Stimulated activated CD8-positive, alpha-beta memory T cell treated with anti-CD3 and anti-CD28 coated beads, Interleukin-4, amount 100 ng/mL, for 24 hours (primary cell): ENCODE measurements at regions not wholly inside any gene's neighbourhood (a gene's known extent, or its start where the extent isn't known, plus 50 kb on each side); places are given as distances from the start of the nearest gene placed in this dataset.
A peak's percentile ranks its signal among the peaks of the same experiment; 100 is the strongest.
"Not testable (repeated sequence)": the region's sequence is repeated elsewhere in the genome, so short reads cannot be mapped to it uniquely, and the experiment has no call there.

ENCODE experiments used
- DNase-seq: peaks from one replicate; pipeline ENCODE4 v3.0.0-alpha.2; 2020; ENCODE audit warnings: low read depth

DNA sequence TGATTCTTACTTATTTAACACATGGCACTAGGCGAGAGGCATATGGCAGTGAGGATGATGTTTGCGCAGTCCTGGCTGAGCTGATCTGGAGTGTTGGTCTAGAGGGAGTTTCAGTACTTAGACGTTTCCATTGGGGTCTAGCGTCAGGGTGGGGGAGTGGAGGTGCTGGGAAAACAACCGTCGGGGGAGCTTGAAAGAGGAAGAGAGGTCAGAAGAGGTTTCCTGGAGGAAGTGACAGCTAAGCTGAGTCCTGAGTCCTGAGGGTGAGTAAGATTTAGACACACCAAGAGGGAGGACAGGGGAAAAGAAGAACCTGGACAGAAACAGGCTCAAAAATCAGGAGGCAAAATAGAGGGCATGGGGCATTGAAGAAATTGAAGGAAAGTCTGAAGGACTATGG is 81.4 kb downstream of the ALOX5AP start:
- DNase-seq: no peak

DNA sequence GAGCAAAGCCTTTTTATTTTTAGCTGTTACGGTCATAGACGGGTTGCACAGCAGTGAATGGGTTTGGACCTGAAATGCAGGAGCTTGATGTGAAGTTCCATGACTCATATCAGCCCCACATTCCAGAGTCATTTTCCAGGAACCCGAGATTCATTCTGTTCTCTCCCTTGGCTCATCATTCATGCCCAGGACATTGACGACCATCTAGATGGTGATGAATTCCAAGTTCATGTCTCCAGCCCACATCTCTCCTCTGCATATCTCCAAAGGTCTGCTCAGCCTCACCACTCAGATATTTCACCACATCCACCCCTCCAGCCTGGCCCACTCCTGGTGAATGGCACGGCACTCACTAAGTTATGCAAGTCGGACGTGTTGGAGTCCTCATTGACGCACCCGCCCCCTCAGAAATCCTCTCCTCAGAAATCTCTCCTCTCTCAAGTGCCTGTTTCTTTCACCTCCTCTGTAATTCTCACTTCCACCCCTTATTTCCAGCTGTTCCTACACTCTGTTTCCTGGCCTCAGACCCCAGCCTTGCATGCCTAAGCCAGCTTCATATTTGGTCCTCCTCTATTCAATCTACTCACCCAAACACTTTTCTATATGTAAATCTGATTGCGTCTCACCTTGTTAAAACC is 83.1 kb downstream of the ALOX5AP start:
- DNase-seq: no peak

DNA sequence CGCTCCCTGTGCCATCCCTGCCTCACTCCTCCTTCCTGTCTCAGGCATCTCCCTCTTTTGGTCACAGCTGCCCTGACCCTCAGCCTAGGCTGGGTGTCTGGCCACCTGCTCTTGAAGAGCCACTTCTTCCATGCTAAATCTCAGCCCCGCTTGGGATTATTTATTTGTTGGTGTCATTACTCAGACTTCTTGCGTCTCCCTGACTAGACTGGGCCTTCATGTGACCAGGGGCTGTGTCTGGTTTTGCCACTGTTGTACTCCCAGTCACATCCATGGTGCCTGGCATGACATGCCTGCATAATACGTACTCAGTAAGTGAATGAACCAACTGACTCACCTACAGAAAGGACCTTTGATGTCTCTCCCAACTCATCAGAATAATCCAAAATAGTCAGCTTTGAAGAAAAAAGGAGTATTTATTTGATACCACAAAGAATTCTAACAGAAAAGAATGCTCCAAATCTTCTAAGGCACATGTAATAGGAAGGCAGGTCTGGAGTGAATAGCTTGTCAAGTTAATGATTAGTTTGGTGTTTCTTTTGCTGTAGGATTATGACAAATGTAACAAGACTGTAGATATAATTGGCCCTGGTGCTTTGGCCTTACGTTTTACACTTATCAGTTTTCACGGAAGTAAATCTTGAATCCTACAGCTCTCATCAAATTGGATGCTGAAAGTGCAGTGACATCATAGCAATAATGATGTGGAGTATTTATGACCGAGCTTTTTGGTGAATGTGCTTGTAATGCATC is 84.0 kb downstream of the ALOX5AP start:
- no peak for DNase-seq

DNA sequence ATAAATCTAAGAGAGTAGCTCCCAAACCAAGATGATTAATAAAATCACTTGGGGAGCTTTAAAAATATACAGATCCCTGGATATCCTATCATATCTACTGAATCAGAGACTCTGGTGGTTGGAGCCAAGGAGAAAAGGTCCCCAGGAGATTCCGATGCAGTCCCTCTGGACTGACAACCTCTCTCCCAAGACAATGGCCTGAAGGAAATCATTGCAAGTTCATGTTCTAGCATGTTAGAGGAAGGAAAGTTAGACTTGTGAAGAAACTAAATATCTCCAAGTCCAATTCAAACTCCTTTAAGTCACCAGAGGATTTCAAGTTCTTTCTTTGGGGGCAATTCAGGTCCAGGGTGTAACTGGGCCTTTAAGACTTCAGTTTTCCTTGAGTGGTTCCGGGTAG is 84.7 kb upstream of the MEDAG start:
- DNase-seq: no peak

DNA sequence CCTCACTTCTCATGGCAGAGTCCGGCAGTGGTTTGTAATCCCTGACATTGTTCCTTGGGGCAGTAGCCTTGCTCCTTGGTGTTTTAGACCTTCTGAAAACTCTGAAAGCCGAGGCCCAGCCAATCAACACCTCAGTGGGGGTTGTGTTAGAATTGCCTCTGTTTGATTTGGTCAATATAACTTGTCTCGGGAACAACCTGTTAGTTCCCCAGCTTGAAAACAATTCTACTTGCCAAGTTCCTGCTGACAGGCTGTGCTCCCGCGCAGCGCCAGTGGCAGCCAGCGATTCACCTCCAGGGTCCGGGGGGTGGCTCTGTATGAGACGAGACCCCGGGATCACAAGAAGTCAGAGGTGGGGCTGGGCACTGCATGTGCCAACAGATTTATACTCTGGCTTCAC is 81.4 kb upstream of the MEDAG start:
- no peak for DNase-seq

DNA sequence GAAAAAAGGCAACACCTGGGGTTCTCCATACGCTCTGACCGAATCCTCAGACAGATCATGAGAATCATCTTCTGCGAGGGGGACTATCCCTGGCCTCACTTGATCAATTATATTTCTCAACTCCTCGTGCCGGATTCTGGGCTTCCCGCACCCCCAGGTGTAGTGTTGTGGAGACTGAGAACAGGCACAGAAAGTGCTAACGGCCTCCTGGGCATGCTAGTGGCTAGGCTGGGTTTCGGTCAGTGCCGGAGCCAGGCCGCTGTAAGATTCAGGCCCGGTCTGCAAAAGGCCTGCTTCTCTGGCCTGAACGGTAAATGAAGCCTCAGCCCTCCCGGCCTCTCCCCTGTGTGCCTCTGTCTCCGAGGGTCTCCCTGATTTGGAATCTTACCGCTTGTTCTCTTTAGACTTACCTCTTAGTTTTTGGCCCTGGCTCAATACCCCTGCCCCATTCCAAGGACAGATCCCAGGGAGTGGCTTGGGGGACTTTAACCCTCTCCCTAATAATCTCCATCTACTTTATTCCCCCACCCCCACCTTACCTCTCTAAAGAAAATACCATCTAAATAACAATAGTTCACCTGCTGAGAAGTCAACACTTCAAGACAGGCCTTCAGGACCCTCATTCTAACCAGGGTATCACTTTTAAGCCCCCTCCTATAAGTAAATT is 79.0 kb upstream of the MEDAG start:
- DNase-seq: no peak

DNA sequence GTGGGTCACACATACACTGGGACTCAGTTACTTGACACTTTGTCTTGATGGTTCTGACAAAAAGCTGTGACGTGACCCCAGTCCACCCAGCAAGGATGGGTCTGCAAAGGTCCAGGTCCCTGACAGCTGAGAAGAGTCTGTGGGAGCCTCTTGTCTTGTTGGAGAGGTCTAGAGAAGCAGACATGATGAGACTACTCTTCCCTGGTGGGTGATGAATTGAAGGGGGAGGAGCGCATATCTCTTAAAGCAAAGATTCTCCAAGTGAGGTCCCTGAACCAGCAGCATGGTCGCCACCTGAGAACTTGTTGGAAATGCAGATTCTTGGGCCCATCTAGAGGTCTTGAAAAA is 78.5 kb upstream of the MEDAG start:
- DNase-seq: no peak

DNA sequence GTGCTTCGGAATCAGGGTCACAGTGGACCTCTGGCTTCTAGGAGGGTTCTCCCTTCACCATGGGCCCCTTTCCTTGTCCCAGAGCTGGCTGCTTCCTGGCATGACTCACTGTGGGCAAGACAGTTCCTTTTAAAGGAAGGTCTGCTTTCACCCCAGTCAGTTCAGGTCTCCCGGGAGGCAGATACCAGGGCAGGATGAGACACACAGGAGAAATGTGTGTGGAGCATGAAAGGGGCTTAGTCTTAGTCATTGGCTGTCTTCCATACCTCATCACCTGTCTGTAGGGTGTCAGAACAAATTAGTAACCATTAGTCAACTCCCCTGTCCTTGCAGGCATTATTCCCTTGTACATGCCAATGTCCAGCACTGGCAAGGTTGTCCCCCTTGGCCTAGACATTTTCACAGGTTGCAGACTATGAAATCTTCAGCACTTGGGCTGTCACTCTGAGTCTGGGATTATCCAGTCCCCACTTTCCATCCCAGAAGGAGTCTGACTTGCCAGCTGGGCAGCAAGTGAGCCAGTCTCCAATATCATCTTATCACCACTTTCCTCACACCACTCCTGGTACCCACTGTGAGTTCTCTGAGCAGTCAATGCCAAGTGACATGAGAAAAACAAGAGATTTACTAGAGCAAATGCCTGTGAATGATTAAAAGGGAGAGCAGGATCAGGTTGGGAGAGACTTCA is 76.8 kb upstream of the MEDAG start:
- no peak for DNase-seq

DNA sequence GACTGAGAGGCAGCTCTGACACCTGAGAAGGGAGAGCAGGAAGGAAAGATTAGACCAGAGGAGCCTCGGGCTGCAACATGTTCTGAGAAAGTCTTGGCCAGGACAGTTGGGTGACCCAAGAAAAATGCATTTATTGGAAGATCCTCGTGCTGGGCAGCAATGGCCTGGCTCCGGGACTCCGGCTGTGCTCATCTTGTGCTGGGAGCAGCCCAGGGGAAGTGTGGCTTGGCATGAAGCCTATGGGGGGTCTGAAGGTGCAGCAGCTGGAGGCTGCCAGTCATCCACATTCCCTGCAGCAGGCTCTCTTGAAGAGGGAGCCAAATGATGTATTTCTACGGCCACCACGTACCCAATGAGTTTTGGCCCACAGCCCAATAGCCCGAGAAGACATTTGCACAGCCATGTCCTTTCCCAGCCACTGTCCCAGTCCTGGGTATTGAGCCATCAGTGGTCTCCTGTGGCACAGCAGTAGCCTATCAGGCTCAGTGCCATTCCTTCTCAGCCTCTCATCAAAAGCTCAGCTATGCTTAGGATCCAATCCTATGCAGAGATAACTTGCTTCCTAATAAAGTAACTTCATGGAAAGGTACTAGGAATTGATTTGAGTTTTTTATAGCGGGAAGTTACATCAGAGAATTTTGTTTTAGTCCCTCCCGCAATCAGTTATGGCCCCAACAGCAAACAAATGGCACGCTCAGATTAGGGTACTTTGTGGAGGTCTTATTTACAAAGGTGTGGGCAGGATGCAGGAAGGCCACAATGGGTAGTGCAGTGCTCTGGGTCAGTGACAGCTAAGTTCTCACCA is 76.0 kb upstream of the MEDAG start:
- DNase-seq: no peak

DNA sequence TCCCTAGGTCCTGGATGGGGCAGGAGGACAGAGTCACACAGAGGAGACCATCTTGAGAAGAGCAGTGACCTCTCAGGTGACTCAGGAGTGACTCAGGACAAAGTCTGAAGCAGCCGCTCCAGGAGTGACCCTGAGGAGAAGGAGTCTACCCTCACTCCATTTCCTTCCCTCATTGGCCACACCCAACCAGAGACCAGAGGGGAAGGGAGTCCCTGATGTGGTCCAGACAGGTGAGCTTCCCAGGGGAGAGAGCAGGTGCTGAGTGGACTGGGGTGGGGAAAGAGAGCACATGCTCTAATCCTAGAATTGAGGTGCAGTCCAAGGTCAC is 75.5 kb upstream of the MEDAG start:
- no peak for DNase-seq

DNA sequence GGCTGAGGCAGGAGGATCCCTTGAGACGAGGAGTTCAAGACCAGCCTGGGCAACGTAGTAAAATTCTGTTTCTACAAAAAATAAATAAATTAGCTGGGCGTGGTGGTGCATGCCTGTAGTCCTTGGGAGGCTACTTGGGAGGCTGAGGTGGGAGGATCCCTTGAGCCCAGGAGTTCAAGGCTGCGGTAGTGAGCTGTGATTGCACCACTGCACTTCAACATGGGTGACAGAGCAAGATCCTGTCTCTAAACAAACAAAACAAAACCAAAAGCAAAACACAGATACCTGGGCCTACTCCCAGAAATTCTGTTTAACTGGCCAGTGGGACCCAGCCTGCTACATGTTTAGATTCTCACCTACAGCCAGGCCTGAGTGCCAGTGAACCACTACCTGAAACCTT is 74.6 kb upstream of the MEDAG start:
- DNase-seq: no peak

DNA sequence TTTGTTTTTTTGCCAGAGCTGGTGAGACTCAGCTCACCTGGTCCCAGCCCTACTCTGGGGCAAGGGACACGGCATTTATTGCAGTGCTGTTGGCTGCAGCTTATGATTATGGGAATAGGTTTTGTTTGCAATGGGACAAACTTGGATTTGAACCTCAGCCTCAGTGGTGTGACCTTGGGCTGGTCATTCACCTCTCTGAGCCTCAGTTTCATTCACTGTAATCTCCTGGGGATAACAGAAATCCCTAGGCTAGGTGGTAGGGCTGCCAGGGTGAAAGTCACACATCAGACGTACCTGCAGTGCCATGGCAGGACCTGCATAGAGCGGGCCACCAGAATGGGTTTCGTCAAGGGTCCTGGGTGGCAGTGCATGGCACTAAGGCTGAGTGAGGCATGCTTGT is 73.7 kb upstream of the MEDAG start:
- DNase-seq: no peak

DNA sequence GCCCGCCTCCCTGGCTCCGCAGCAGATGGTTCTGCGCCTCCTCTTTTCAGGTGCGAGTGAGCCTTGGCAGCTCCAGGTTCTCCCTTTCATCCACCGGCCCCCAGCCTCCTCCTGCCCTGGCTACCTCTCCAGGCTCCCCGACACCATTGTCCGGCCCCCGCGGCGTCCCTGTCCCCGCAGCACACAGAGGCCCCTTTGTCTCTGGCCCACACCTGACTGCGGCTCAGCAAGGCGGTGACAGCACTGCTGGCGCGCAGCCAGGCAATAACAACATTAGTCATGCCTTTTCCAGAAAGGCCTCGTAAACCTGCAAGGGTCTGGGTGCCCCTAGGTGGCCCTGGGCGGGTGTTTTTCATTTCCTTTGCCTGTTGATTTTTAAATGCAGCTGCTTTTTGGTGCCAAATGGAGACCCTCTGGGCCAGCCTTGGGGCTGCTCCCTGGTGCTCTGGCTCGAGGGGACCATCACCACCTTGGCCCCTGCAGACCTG is 73.2 kb upstream of the MEDAG start:
- DNase-seq: peak; percentile 30

DNA sequence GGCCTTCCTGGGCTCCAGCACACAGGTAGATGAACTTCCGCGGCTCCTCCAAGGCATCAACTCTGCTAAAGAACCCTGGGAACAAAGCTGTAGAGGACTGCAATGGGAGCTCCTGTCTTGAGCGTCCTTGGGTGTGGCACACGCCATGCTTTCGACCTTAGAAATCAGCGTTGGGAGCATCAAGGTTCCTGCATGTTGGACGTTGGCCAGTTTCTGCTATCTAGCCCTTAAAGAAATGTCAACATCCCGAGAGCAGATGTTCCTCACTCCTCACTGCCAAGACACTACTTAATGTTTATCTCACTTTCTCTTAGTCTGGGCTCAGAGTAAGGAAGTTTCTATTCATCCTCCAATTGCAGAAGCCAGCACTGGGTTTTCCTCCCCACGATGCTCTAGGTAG is 70.6 kb upstream of the MEDAG start:
- DNase-seq: no peak

DNA sequence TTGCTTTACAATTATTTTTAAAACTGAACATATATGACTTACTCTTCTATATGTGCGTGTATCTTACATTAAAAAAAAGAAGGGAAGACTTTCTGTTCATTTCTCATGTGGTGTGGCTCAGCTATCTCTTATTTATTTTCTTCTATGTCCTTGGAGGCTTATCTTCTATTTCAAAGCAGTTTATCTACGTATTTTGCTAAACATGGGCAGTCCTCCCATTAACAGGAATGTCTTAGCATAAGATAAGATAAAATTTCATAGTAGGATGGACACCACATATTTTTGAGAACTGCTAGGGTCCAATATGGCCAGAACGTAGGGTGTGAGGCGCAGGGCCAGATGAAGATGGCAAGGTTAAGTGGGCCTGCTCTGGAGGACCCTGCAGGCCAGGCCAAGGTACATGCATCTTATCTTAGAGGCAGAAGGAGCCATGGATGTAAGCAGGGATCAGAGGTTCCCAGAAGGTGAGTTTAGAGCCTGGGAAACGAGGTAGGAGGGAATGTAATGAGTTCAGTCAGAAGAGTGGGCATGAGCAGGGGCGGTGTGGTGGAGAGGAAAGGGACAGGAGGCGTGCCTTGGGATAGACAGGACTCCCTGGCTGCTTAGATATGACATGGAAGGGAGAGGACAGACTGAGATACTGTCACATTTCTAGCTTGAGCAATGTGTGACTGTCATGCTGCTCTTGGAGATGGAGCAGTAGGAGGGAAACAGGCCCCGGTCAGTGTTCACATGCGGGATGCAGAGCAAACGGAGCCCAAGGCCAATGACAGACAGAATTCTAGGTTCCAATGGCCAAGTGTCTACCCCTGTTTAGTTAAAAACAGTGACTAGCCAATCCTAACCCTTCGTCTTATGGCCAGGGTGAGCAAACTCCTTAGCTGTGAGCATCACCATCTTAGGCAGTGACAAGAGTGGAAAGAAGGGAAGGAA is 68.6 kb upstream of the MEDAG start:
- DNase-seq: no peak

DNA sequence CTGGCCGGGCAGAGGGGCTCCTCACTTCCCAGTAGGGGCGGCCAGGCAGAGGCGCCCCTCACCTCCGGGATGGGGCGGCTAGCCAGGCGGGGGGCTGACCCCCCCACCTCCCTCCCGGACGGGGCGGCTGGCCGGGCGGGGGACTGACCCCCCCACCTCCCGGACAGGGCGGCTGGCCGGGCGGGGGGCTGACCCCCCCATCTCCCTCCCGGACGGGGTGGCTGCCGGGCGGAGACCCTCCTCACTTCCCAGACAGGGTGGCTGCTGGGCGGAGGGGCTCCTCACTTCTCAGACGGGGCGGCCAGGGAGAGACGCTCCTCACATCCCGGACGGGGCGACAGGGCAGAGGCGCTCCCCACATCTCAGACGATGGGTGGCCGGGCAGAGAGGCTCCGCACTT is 66.4 kb upstream of the MEDAG start:
- not testable (repeated sequence) for DNase-seq

DNA sequence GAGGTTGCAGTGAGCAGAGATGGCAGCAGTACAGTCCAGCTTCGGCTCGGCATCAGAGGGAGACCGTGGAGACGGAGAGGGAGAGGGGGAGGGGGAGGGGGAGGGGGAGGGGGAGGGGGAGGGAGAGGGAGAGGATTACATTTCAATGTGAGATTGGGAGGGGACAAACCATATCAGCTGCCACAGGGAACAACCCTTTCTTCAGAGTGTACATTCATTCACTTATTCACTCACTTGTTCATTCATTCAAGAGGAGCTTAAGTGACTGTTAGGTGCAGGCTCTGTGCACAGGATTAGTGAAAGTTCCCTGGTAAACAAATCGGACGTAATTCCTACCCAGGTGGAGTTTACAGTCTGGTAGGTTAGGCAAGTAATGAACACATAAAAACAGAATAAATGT is 65.6 kb upstream of the MEDAG start:
- no peak for DNase-seq

DNA sequence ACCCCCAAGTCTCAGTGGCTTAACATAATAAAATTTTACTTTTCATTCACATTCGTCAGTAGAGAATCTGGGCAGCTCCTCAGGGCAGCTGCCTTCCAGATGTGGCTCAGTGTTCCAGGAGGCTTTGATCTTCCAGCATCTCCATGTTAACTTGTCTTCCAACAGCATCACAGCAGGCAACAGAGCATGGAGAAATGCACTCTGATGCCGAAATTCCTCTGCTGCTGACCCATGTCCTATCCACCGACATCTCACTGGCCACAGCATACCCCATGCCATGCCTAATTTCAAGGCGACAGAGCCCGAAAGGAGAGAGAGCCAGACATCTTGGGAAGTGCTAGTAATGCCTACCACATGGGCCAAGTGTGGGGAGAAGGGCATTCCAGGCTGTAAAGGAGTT is 64.9 kb upstream of the MEDAG start:
- no peak for DNase-seq

DNA sequence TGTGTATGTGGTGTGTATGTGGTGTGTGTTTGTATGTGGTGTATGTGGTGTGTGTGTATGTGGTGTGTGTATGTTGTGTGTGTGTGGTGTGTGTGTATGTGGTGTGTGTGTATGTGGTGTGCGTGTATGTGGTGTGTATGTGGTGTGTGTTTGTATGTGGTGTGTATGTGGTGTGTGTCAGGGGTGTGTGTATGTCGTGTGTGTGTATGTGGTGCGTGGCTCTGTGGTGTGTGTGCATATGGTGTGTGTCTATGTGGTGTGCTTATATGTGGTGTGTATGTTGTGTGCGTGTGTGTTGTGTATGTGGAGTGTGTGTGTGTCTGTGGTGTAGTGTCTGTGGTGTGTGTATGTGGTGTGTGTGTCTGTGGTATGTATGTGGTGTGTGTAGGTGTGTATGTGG is 62.5 kb upstream of the MEDAG start:
- DNase-seq: no peak

DNA sequence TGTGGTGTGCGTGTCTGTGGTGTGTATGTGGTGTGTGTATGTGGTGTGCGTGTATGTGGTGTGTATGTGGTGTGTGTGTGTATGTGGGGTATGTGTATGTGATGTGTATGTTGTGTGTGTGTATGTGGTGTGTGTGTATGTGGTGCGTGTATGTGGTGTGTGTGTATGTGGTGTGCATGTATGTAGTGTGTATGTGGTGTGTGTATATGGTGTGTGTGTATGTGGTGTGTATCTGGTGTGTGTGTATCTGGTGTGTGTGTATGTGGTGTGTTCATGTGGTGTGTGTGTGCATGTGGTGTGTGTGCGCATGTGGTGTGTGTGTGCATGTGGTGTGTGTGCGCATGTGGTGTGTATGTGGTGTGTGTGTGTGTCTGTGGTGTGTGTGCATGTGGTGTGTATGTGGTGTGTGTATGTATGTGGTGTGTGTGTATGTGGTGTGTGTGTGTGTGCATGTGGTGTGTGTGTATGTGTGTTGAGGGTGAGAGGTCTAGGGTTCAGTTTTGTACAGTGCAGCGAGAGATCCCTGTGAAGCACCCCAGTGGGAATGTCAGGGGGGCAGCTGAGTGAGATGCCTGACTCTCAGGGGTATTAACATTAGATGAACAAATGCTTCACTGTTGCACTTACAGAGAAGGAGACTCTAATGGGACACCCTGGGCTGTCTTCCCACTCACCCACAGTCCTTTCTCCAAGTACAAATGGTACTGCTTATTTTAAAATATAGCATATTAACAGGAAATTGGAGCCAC is 61.3 kb upstream of the MEDAG start:
- no peak for DNase-seq
